ENCODE measurements at regions not wholly inside any gene's neighbourhood (a gene's known extent, or its start where the extent isn't known, plus 50 kb on each side); places are given as distances from the start of the nearest gene placed in this dataset.

- Histone ChIP-seq H3K4me1 (ENCODE audit: insufficient read depth, low read length) (no peaks in the 10 kb centered on the region), H3K27me3 (ENCODE audit: insufficient read depth, low read length) (no peaks in the 10 kb centered on the region), H3K4me3 (ENCODE audit: low read length) (no peak overlapping the region), H3K9me3 (ENCODE audit: low read depth, low read length) (no peaks in the 10 kb centered on the region)
Observed at GRCh38 chr22:47927648-47928210, 1165.3 kb downstream of the TBC1D22A start.

- Histone ChIP-seq H3K27me3 (ENCODE audit: insufficient read depth, low read length) (no peaks in the 10 kb centered on the region), H3K4me3 (ENCODE audit: low read length) (no peak overlapping the region), H3K4me1 (ENCODE audit: insufficient read depth, low read length) (no peaks in the 10 kb centered on the region), H3K9me3 (ENCODE audit: low read depth, low read length) (no peaks in the 10 kb centered on the region)
Observed at GRCh38 chr22:47923011-47923427, 1160.6 kb downstream of the TBC1D22A start.

- H3K9me3 ChIP-seq (ENCODE audit: low read depth, low read length), result no peaks in the 10 kb centered on the region
- H3K27me3 ChIP-seq (ENCODE audit: insufficient read depth, low read length), result no peaks in the 10 kb centered on the region
- H3K4me3 ChIP-seq (ENCODE audit: low read length), result no peak overlapping the region
- H3K4me1 ChIP-seq (ENCODE audit: insufficient read depth, low read length), result no peaks in the 10 kb centered on the region
Observed at GRCh38 chr22:47921906-47922305, 1159.5 kb downstream of the TBC1D22A start.

GRCh38 chr22:47920380-47920959 lies 1158.0 kb downstream of the TBC1D22A start:
- no peaks in the 10 kb centered on the region for H3K27me3 ChIP-seq (ENCODE audit: insufficient read depth, low read length)
- H3K4me3 ChIP-seq (ENCODE audit: low read length), result no peak overlapping the region
- no peaks in the 10 kb centered on the region for H3K9me3 ChIP-seq (ENCODE audit: low read depth, low read length)
- H3K4me1 ChIP-seq (ENCODE audit: insufficient read depth, low read length), result no peaks in the 10 kb centered on the region

- Histone ChIP-seq H3K4me1 (ENCODE audit: insufficient read depth, low read length) (no peaks in the 10 kb centered on the region), H3K4me3 (ENCODE audit: low read length) (no peak overlapping the region), H3K27me3 (ENCODE audit: insufficient read depth, low read length) (no peaks in the 10 kb centered on the region), H3K9me3 (ENCODE audit: low read depth, low read length) (no peaks in the 10 kb centered on the region)
Observed at GRCh38 chr22:47919893-47920292, 1157.4 kb downstream of the TBC1D22A start.

- Histone ChIP-seq H3K27me3 (ENCODE audit: insufficient read depth, low read length) (no peaks in the 10 kb centered on the region), H3K9me3 (ENCODE audit: low read depth, low read length) (no peaks in the 10 kb centered on the region), H3K4me3 (ENCODE audit: low read length) (no peak overlapping the region), H3K4me1 (ENCODE audit: insufficient read depth, low read length) (no peaks in the 10 kb centered on the region)
Observed at GRCh38 chr22:47919001-47919441, 1156.6 kb downstream of the TBC1D22A start.

GRCh38 chr22:47918276-47918921 lies 1155.9 kb downstream of the TBC1D22A start:
- Histone ChIP-seq H3K4me3 (ENCODE audit: low read length) (no peak overlapping the region), H3K9me3 (ENCODE audit: low read depth, low read length) (no peaks in the 10 kb centered on the region), H3K27me3 (ENCODE audit: insufficient read depth, low read length) (no peaks in the 10 kb centered on the region), H3K4me1 (ENCODE audit: insufficient read depth, low read length) (no peaks in the 10 kb centered on the region)

- Histone ChIP-seq H3K4me3 (ENCODE audit: low read length) (no peak overlapping the region), H3K27me3 (ENCODE audit: insufficient read depth, low read length) (peaks cover 3% of the 10 kb centered on the region), H3K9me3 (ENCODE audit: low read depth, low read length) (peaks cover 13% of the 10 kb centered on the region), H3K4me1 (ENCODE audit: insufficient read depth, low read length) (no peaks in the 10 kb centered on the region)
Observed at GRCh38 chr22:47914481-47915097, 1152.1 kb downstream of the TBC1D22A start.

GRCh38 chr22:47902646-47903180 lies 1140.3 kb downstream of the TBC1D22A start:
- Histone ChIP-seq H3K4me3 (ENCODE audit: low read length) (no peak overlapping the region), H3K9me3 (ENCODE audit: low read depth, low read length) (no peaks in the 10 kb centered on the region), H3K4me1 (ENCODE audit: insufficient read depth, low read length) (no peaks in the 10 kb centered on the region), H3K27me3 (ENCODE audit: insufficient read depth, low read length) (no peaks in the 10 kb centered on the region)

GRCh38 chr22:47901911-47902310 lies 1139.5 kb downstream of the TBC1D22A start:
- H3K27me3 ChIP-seq (ENCODE audit: insufficient read depth, low read length), result no peaks in the 10 kb centered on the region

GRCh38 chr22:47899894-47900293 lies 1137.4 kb downstream of the TBC1D22A start:
- Histone ChIP-seq H3K4me3 (ENCODE audit: low read length) (no peak overlapping the region), H3K27me3 (ENCODE audit: insufficient read depth, low read length) (no peaks in the 10 kb centered on the region), H3K9me3 (ENCODE audit: low read depth, low read length) (no peaks in the 10 kb centered on the region), H3K4me1 (ENCODE audit: insufficient read depth, low read length) (no peaks in the 10 kb centered on the region)

More at GRCh38 chr22:47901911-47902310, 1139.5 kb downstream of the TBC1D22A start:
- Histone ChIP-seq H3K4me1 (ENCODE audit: insufficient read depth, low read length) (no peaks in the 10 kb centered on the region), H3K9me3 (ENCODE audit: low read depth, low read length) (no peaks in the 10 kb centered on the region), H3K4me3 (ENCODE audit: low read length) (no peak overlapping the region)

- no peaks in the 10 kb centered on the region for H3K4me1 ChIP-seq (ENCODE audit: insufficient read depth, low read length)
- H3K27me3 ChIP-seq (ENCODE audit: insufficient read depth, low read length), result no peaks in the 10 kb centered on the region
- H3K4me3 ChIP-seq (ENCODE audit: low read length), result no peak overlapping the region
Observed at GRCh38 chr22:47898946-47899345, 1136.5 kb downstream of the TBC1D22A start.

GRCh38 chr22:47891609-47892008 lies 1129.2 kb downstream of the TBC1D22A start:
- Histone ChIP-seq H3K27me3 (ENCODE audit: insufficient read depth, low read length) (no peaks in the 10 kb centered on the region), H3K9me3 (ENCODE audit: low read depth, low read length) (no peaks in the 10 kb centered on the region), H3K4me3 (ENCODE audit: low read length) (no peak overlapping the region), H3K4me1 (ENCODE audit: insufficient read depth, low read length) (no peaks in the 10 kb centered on the region)

More at GRCh38 chr22:47898946-47899345, 1136.5 kb downstream of the TBC1D22A start:
- H3K9me3 ChIP-seq (ENCODE audit: low read depth, low read length), result no peaks in the 10 kb centered on the region

GRCh38 chr22:47888817-47889216 lies 1126.4 kb downstream of the TBC1D22A start:
- H3K9me3 ChIP-seq (ENCODE audit: low read depth, low read length), result no peaks in the 10 kb centered on the region

GRCh38 chr22:47884775-47885174 lies 1122.3 kb downstream of the TBC1D22A start:
- H3K9me3 ChIP-seq (ENCODE audit: low read depth, low read length), result no peaks in the 10 kb centered on the region
- no peaks in the 10 kb centered on the region for H3K4me1 ChIP-seq (ENCODE audit: insufficient read depth, low read length)
- H3K4me3 ChIP-seq (ENCODE audit: low read length), result no peak overlapping the region
- H3K27me3 ChIP-seq (ENCODE audit: insufficient read depth, low read length), result no peaks in the 10 kb centered on the region

More at GRCh38 chr22:47888817-47889216, 1126.4 kb downstream of the TBC1D22A start:
- no peaks in the 10 kb centered on the region for H3K27me3 ChIP-seq (ENCODE audit: insufficient read depth, low read length)
- no peaks in the 10 kb centered on the region for H3K4me1 ChIP-seq (ENCODE audit: insufficient read depth, low read length)
- no peak overlapping the region for H3K4me3 ChIP-seq (ENCODE audit: low read length)

Measured in mononuclear cell (primary cell).